Gastrocnemius medialis (tissue), 4 donors: ENCODE measurements at regions not wholly inside any gene's neighbourhood (a gene's known extent, or its start where the extent isn't known, plus 50 kb on each side); places are given as distances from the start of the nearest gene placed in this dataset.

Experiments
- CTCF ChIP-seq, 5 experiments: fragments of 450-650 bp in 3 of 5; fragments of 200-600 bp in 2 of 5; sonication (generic) in 2 of 5; IDR thresholded peaks in 4 of 5; conservative IDR thresholded peaks in 1 of 5; 1 replicate in 4 of 5; 2 replicates in 1 of 5; pipeline ENCODE4 v1.5.1; 2016 to 2019; ENCODE audit warnings: antibody characterized with exemption in 5 of 5, mild to moderate bottlenecking in 3 of 5, moderate library complexity in 3 of 5
- POLR2A ChIP-seq, 2 donors: fragments of 450-650 bp; IDR thresholded peaks; one replicate each; pipeline ENCODE4 v1.6.1; 2017; ENCODE audit warnings: antibody characterized with exemption in 2 of 2, mild to moderate bottlenecking in 2 of 2, moderate library complexity in 2 of 2

- TF ChIP-seq CTCF (IDR thresholded peaks at IDR 0.05 in 4 of 5, conservative IDR thresholded peaks at IDR 0.05 in 1 of 5): no peak
- TF ChIP-seq POLR2A (IDR thresholded peaks at IDR 0.05): no peak
Observed at GRCh38 chr4:45331802-45332201, 605.4 kb upstream of the GNPDA2 start.
